ENCODE measurements at regions not wholly inside any gene's neighbourhood (a gene's known extent, or its start where the extent isn't known, plus 50 kb on each side); places are given as distances from the start of the nearest gene placed in this dataset.

- WGBS, 2 experiments (ENCODE audit: insufficient coverage in 2 of 2): no CpG with 5 or more reads among the region's 2 CpGs
- Histone ChIP-seq H3K4me3 (ENCODE audit: extremely low read depth, insufficient read depth, low read length, poor library complexity, severe bottlenecking) (no peak overlapping the region), H3K4me1 (ENCODE audit: control insufficient read depth, insufficient read depth, low read length, poor library complexity, severe bottlenecking) (no peaks in the 10 kb centered on the region), H3K27ac (ENCODE audit: low read depth, low read length, severe bottlenecking) (no peak overlapping the region), H3K36me3 (ENCODE audit: control insufficient read depth, insufficient read depth, low read length) (no peaks in the 10 kb centered on the region), H3K9me3 (ENCODE audit: control insufficient read depth, low read length) (peaks cover 3% of the 10 kb centered on the region)
Observed at GRCh38 chr2:223210489-223210888, 158.5 kb downstream of the KCNE4 start.

- WGBS, 2 experiments (ENCODE audit: insufficient coverage in 2 of 2): 67 to 86% methylated on average over 1 to 2 of the region's 5 CpGs
- Histone ChIP-seq H3K36me3 (ENCODE audit: control insufficient read depth, insufficient read depth, low read length) (no peaks in the 10 kb centered on the region), H3K4me3 (ENCODE audit: extremely low read depth, insufficient read depth, low read length, poor library complexity, severe bottlenecking) (no peak overlapping the region), H3K9me3 (ENCODE audit: control insufficient read depth, low read length) (peaks cover 3% of the 10 kb centered on the region), H3K4me1 (ENCODE audit: control insufficient read depth, insufficient read depth, low read length, poor library complexity, severe bottlenecking) (no peaks in the 10 kb centered on the region), H3K27ac (ENCODE audit: low read depth, low read length, severe bottlenecking) (no peak overlapping the region)
Observed at GRCh38 chr2:223214394-223215253, 162.6 kb downstream of the KCNE4 start.

GRCh38 chr2:223215254-223215516 is 163.2 kb downstream of the KCNE4 start:
- H3K36me3 ChIP-seq (ENCODE audit: control insufficient read depth, insufficient read depth, low read length): no peaks in the 10 kb centered on the region
- H3K27ac ChIP-seq (ENCODE audit: low read depth, low read length, severe bottlenecking): no peak overlapping the region
- H3K4me1 ChIP-seq (ENCODE audit: control insufficient read depth, insufficient read depth, low read length, poor library complexity, severe bottlenecking): no peaks in the 10 kb centered on the region
- WGBS, 2 experiments (ENCODE audit: insufficient coverage in 2 of 2): 67 to 70% methylated on average over 1 to 2 of the region's 2 CpGs
- H3K4me3 ChIP-seq (ENCODE audit: extremely low read depth, insufficient read depth, low read length, poor library complexity, severe bottlenecking): no peak overlapping the region
- H3K9me3 ChIP-seq (ENCODE audit: control insufficient read depth, low read length): peaks cover 3% of the 10 kb centered on the region

- Histone ChIP-seq H3K36me3 (ENCODE audit: control insufficient read depth, insufficient read depth, low read length) (no peaks in the 10 kb centered on the region), H3K27ac (ENCODE audit: low read depth, low read length, severe bottlenecking) (no peak overlapping the region), H3K4me3 (ENCODE audit: extremely low read depth, insufficient read depth, low read length, poor library complexity, severe bottlenecking) (no peak overlapping the region), H3K4me1 (ENCODE audit: control insufficient read depth, insufficient read depth, low read length, poor library complexity, severe bottlenecking) (no peaks in the 10 kb centered on the region), H3K9me3 (ENCODE audit: control insufficient read depth, low read length) (no peaks in the 10 kb centered on the region)
Observed at GRCh38 chr2:223217373-223217772, 165.4 kb downstream of the KCNE4 start.

- Histone ChIP-seq H3K9me3 (ENCODE audit: control insufficient read depth, low read length) (no peaks in the 10 kb centered on the region), H3K27ac (ENCODE audit: low read depth, low read length, severe bottlenecking) (no peak overlapping the region), H3K36me3 (ENCODE audit: control insufficient read depth, insufficient read depth, low read length) (no peaks in the 10 kb centered on the region), H3K4me3 (ENCODE audit: extremely low read depth, insufficient read depth, low read length, poor library complexity, severe bottlenecking) (no peak overlapping the region), H3K4me1 (ENCODE audit: control insufficient read depth, insufficient read depth, low read length, poor library complexity, severe bottlenecking) (no peaks in the 10 kb centered on the region)
- WGBS, 2 experiments (ENCODE audit: insufficient coverage in 2 of 2): 100% methylated on average over 1 of the region's 2 CpGs
Observed at GRCh38 chr2:223218587-223219178, 166.7 kb downstream of the KCNE4 start.

- H3K4me3 ChIP-seq (ENCODE audit: extremely low read depth, insufficient read depth, low read length, poor library complexity, severe bottlenecking): no peak overlapping the region
- H3K27ac ChIP-seq (ENCODE audit: low read depth, low read length, severe bottlenecking): no peak overlapping the region
- 79 to 87% methylated on average over 6 of the region's 9 CpGs for WGBS, 2 experiments (ENCODE audit: insufficient coverage in 2 of 2)
- no peaks in the 10 kb centered on the region for H3K4me1 ChIP-seq (ENCODE audit: control insufficient read depth, insufficient read depth, low read length, poor library complexity, severe bottlenecking)
- H3K9me3 ChIP-seq (ENCODE audit: control insufficient read depth, low read length): no peaks in the 10 kb centered on the region
- H3K36me3 ChIP-seq (ENCODE audit: control insufficient read depth, insufficient read depth, low read length): no peaks in the 10 kb centered on the region
Observed at GRCh38 chr2:223219872-223220657, 168.1 kb downstream of the KCNE4 start.

- Histone ChIP-seq H3K27ac (ENCODE audit: low read depth, low read length, severe bottlenecking) (no peak overlapping the region), H3K36me3 (ENCODE audit: control insufficient read depth, insufficient read depth, low read length) (no peaks in the 10 kb centered on the region), H3K9me3 (ENCODE audit: control insufficient read depth, low read length) (no peaks in the 10 kb centered on the region), H3K4me3 (ENCODE audit: extremely low read depth, insufficient read depth, low read length, poor library complexity, severe bottlenecking) (no peak overlapping the region), H3K4me1 (ENCODE audit: control insufficient read depth, insufficient read depth, low read length, poor library complexity, severe bottlenecking) (no peaks in the 10 kb centered on the region)
- WGBS, 2 experiments (ENCODE audit: insufficient coverage in 2 of 2): 71 to 83% methylated on average over 1 of the region's 1 CpG
Observed at GRCh38 chr2:223220658-223220925, 168.6 kb downstream of the KCNE4 start.

- WGBS, 2 experiments (ENCODE audit: insufficient coverage in 2 of 2): 80 to 93% methylated on average over 2 to 3 of the region's 4 CpGs
- no peak overlapping the region for H3K27ac ChIP-seq (ENCODE audit: low read depth, low read length, severe bottlenecking)
- H3K9me3 ChIP-seq (ENCODE audit: control insufficient read depth, low read length): no peaks in the 10 kb centered on the region
- no peaks in the 10 kb centered on the region for H3K4me1 ChIP-seq (ENCODE audit: control insufficient read depth, insufficient read depth, low read length, poor library complexity, severe bottlenecking)
- no peak overlapping the region for H3K4me3 ChIP-seq (ENCODE audit: extremely low read depth, insufficient read depth, low read length, poor library complexity, severe bottlenecking)
- no peaks in the 10 kb centered on the region for H3K36me3 ChIP-seq (ENCODE audit: control insufficient read depth, insufficient read depth, low read length)
Observed at GRCh38 chr2:223221139-223221835, 169.3 kb downstream of the KCNE4 start.

- H3K36me3 ChIP-seq (ENCODE audit: control insufficient read depth, insufficient read depth, low read length): no peaks in the 10 kb centered on the region
- H3K9me3 ChIP-seq (ENCODE audit: control insufficient read depth, low read length): no peaks in the 10 kb centered on the region
- 100% methylated on average over 1 of the region's 2 CpGs; no CpG with 5 or more reads in 1 of the 2 experiments for WGBS, 2 experiments (ENCODE audit: insufficient coverage in 2 of 2)
- no peak overlapping the region for H3K27ac ChIP-seq (ENCODE audit: low read depth, low read length, severe bottlenecking)
- H3K4me3 ChIP-seq (ENCODE audit: extremely low read depth, insufficient read depth, low read length, poor library complexity, severe bottlenecking): no peak overlapping the region
- no peaks in the 10 kb centered on the region for H3K4me1 ChIP-seq (ENCODE audit: control insufficient read depth, insufficient read depth, low read length, poor library complexity, severe bottlenecking)
Observed at GRCh38 chr2:223222397-223222796, 170.4 kb downstream of the KCNE4 start.

GRCh38 chr2:223223156-223223555 is 171.2 kb downstream of the KCNE4 start:
- Histone ChIP-seq H3K9me3 (ENCODE audit: control insufficient read depth, low read length) (no peaks in the 10 kb centered on the region), H3K4me3 (ENCODE audit: extremely low read depth, insufficient read depth, low read length, poor library complexity, severe bottlenecking) (no peak overlapping the region), H3K4me1 (ENCODE audit: control insufficient read depth, insufficient read depth, low read length, poor library complexity, severe bottlenecking) (no peaks in the 10 kb centered on the region), H3K36me3 (ENCODE audit: control insufficient read depth, insufficient read depth, low read length) (no peaks in the 10 kb centered on the region), H3K27ac (ENCODE audit: low read depth, low read length, severe bottlenecking) (no peak overlapping the region)
- no CpG with 5 or more reads among the region's 1 CpG for WGBS, 2 experiments (ENCODE audit: insufficient coverage in 2 of 2)
